ENCODE measurements at regions not wholly inside any gene's neighbourhood (a gene's known extent, or its start where the extent isn't known, plus 50 kb on each side); places are given as distances from the start of the nearest gene placed in this dataset.

DNA sequence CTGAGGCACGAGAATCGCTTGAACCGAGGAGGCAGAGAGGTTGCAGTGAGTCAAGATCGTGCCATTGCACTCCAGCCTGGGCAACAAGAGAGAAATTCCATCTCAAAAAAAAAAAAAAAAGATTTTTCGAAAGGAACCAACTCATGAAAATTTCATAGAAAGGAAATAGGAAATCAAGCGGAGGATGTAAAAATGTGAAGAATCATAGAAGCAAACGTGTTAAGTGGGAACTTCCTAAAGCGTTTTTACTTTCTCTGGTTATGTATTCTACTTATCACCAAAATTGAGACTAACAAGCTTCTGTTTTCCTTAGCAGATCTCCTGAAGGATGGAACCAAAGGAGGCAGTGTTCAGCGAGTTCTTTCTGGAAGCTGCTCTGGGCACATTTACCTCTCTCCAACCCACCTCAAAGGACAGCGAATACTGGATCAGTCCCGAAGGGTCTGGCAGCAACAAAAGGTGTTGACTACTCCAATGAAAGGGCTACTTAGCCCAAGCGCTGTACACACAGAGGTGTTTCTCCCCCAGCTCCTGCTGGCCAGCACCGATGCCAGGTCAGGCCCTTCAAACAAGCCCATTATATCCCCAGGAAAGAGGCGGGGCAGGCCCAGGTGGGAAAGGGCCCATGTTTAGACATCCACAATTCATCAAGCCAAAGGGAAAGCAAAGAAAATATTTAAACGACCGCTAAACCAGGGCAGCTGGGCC, 327.5 kb upstream of the JARID2 start:
- DNase-seq (ENCODE audit: low spot score), result no peak

DNA sequence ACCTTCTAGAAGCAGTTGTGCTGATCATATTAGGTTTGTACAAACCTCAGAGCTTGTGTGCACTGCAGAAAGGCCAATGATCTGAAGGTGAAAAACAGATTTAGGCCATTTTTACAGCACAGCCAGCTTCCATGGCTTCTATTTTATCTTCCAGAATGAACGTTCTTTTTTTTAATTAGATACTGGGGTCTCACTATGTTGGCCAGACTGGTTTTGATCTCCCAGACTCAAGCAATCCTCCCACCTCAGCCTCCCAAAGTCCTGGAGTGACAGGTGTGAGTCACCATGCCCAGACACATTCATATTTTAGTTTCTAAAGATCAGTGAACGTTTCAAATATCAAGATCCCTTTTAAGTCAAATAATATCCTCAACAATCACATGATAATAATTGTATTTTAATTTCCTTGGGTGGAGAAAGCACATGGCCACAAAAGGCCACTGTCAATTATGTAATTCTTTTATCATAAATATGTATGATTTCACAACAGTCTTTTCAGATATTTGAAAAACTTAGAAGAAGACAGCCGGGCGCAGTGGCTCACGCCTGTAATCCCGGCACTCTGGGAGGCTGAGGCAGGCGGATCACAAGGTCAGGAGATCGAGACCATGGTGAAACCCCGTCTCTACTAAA, 326.7 kb upstream of the JARID2 start:
- no peak for DNase-seq (ENCODE audit: low spot score)

DNA sequence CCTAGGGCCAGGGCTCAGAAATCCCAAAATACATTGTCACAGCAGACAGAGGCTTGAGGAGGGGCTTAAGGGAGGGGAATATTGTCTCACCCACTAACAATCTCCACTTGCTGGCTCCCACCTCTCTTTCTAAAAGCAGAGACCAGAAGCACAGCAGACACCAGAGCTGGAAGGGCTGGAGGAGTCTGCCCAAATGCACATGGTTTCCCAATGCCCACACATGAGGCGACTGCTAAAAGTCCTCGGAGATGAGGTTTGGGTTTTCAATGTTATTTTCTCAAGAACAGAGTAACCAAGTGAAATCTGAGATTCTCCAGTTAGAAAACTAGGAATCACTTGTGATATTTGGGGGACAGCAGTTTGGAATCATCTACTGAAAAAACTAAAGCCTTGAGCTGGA, 325.6 kb upstream of the JARID2 start:
- no peak for DNase-seq (ENCODE audit: low spot score)

DNA sequence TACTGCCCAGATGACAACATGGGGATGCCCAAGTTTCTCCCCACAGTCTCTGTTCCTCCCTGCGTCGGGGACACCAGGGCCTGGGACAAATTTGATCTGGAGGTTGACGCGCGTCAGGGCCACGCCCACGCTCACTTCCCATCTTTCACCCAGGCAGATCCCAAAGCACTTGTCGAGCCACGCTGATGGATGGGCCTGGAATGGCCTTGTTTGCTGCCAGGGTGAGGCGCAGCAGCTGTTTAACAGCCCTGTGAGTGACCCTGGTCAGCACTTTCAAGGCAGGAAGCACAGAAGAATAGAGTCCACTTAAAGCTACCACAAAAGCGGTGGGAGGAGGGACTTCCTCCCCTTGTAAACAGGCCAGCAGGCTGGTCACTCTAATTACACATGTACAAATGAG, 324.7 kb upstream of the JARID2 start:
- no peak for DNase-seq (ENCODE audit: low spot score)

DNA sequence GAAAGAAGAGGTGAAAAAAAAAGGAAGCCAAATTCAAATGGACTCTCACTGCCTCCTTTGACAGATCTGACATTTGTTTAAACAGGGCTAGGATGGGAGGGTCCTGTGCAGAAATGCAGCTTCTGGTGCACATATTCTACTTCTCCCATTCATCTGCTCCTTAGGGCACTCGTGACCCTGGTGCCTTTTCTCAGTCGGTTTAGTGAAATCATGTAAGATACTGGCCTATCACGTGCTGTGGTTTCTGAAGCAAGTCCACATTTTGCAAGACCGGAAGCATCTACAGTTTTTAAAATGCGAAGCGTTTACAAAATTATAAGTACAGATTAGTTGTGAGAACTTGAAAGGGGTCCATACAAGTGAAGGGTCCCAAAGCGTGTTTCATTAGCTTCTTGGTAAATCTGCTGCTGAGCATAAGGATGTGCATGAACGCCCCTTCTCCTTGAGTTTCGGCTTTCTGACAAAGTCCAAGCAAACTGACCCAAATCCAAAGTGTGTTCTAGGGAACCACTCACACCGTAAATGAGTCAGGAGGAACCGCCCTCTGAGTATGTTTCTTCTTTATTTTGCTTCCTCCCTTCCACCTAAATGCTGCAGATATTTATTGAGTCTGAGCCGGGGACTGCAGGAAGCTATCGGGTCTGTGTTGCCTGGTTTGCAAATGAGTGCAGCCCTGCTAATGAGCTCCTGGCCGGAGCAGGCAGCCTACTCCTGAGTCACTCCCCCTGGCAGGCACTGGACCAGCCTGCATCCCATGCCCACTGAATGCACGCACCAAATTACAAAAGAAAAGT, 323.8 kb upstream of the JARID2 start:
- no peak for DNase-seq (ENCODE audit: low spot score)

DNA sequence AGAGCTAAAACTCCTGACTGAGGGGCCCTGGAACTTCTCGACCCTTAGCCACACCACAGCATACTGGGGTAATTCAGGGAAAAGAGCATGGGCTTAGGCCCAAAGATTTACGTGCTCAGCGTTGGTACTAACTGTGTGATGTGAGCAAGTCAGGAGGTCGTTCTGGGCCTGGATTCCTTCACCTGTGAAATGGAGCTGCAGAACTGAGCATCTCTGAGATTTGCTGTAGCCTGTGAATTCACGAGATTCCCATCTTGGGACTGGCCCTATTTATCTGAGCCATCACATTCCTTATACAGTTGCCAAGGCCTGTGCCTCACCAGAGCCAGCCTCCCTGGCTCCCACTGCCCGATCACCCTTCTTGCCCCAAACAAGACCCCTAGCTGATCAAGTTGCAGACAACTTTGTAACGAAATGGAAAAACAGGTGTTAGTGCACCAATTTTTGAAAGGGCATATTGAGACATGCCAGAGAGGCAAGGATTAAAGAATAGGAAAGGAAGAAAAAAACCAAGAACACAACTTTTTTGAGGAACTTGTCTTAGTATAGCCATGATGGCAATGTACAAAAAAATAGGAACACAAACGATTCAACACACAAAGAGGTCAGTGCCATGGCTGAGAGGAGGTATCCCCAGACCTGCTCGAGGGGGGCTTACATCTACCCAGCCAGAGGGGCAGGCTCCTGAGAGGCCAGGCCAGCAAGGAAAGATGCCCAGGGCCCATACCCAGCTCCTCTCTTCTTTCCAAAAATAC, 323.0 kb upstream of the JARID2 start:
- DNase-seq (ENCODE audit: low spot score), result no peak

DNA sequence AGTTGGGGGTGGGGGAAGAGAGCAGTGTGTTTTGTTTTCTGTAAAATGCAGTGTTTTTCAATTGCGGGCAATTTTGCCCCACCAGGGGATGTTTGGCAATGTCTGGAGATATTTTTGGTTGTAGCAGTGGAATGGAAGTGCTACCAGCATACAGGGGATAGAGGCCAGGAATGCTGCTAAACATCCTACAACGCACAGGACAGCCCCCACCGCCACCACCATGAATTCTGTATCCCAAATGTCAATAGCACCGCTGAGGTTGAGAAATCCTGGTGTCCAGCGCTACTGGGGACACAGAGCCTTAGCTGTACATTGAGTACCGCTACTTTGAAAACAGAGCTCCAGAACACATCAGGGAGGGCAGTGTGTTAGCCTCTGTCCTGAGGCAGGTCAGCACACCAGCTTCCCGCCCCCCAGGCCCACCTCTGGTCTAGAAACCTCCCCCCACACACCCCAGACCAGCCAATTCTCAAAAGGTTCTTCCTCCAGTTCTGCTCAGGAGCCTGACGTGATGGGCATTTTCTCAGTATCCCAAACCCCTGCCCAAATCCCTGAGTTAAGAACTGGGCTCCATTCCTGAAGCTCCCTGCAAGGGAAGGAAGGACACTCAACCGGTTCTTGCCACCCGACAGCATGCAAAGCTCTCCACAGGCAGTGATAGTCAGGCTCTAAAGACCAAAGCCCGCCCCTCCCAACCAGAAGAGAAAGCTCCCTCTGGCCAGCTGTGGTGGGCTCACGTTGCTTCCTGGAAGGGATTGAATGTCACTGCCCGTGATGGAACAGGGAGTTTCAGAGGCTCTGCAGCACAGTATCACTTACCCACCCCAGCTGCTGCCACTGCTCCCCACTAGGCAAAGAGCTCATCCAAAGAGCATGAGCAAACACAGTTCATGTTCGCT, 321.5 kb upstream of the JARID2 start:
- DNase-seq (ENCODE audit: low spot score), result no peak

DNA sequence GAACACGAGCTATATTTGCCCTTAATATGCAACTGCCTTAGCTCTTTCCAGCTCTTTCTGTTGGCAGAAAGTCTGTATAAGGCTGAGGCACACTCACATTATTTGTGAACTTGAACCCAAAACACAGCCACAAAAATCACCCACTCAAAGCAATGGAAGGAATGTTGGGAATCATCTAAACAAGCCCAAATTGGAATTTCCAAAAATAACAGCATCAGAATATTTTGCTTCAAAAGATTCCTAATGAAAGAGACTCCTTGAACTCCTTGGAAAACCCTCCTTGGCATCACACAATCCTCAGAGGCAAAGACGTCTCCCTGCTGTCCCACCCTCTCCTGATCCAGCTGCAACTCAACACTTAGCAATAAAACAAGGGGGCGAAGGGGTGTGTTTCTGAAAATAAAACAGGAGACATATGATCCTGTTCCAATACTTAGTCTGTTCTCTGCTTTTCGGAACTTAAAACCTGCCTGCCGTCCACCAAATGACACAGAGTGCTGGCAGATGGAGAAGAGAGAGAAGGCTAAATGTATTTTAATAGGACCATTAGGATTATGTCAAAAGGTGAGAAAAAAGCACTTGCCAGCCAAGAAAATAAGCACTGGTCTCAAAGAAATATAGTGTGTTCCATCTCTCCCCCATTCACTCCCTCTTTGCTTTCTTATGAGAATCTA, 320.7 kb upstream of the JARID2 start:
- DNase-seq (ENCODE audit: low spot score), result no peak

DNA sequence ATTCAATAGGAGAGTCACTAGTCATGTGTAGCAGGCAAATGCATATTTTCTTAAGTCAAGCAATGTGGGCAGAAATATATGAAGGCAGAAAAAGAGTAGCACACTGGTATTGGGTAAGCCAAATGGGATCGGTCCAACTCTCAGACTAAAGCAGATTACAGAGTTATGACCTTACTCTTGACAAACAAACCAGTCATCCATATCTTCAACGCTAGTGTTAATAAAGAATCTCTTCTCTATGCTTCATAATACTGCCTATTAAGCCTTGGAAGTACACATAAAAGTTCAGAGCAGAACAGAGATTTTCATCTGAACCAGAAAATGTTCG, 320.2 kb upstream of the JARID2 start:
- no peak for DNase-seq (ENCODE audit: low spot score)

DNA sequence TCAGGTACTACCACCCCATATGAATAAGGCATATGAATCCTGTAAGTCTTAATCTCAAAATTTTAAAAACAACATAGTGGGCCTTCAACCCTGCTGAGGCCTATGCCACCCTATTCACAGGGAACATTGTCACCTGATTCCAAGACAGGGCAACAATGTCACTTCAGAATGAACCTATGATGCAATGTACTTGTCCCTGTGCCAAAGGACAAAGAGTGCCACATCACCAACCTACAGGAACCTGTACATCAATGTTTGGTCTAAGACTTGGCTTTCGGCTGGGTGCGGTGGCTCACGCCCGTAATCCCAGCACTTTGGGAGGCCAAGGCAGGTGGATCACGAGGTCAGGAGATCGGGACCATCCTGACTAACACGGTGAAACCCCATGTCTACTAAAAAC, 318.5 kb upstream of the JARID2 start:
- no peak for DNase-seq (ENCODE audit: low spot score)

DNA sequence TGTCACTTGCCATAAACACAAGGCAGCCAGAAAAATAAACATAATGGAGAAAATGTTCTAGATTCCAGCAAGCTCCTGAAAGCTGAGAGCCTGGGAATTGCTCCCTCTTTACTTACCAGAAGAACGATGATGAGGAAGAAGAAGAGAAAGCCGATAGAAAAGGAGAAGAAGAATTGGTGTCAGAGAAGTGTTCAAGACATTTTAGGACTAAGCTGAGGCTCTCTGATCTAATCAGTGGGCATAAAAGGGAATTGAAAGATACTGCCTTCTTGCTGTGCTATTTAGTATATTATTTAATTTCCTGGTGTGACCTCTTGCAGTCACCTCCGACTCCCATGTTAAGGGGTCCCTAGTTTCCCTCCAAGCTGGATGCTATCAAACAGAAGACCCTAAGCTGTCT, 316.6 kb upstream of the JARID2 start:
- no peak for DNase-seq (ENCODE audit: low spot score)

DNA sequence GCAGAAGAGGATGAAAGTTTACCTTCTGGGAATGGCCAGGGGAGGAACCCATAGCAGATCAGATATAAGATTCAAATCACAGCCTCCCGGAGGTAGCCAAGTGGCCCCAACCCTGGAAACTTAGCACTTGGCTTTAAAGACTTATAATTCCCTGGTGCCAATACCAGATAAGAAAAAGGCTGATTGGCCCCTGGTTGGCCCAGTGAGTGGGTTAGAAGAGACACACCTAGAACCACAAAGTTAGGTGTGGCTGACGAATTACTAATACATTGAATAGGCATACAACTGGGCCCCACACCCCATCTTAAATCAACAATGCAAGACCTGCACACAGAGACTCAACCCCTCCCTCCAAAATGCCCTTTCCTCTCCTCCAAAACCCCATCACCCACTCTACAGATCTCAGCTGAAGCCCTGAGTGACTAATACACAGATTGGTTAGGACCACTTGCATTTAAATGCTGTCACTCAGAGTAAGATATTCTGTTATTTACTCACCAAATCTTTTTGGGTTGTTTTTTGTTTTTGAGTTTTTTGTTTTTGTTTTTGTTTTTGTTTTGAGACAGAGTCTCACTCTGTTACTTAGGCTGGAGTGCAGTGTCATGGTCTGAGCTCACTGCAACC, 315.4 kb upstream of the JARID2 start:
- DNase-seq (ENCODE audit: low spot score), result peak; percentile 6

DNA sequence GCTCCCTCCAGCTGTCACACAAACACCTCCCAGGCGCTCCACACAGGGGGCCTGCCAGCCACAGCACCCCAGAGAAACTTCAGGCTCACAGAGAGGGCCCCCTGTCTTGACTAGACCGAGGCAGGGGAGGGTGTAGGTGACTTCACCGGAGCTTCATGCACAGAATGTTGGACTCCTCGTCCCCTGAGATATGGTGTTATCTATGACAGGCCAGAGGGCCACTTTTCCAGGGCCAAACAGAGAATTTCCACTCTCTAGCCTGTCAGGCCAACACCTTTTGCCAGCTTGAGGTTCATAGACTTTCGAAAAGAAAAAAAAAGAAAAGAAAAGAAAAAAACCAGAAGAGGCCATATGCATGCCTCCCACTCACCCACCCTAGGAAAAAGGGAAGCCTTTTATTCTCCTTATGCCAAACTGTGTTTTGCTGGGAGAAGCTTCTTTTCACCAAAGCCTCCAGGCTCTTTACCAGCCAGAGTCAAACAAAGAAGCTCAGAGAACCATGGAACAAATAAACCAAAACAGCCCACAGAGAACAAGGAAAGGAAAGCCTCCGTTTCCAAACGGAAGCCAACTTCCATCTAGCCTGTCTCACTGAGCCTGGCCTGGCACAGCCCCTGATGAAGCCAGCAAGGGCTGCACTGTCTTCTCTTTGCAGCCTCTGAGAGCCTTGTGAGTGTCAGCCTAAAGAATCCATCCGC, 313.2 kb upstream of the JARID2 start:
- no peak for DNase-seq (ENCODE audit: low spot score)

DNA sequence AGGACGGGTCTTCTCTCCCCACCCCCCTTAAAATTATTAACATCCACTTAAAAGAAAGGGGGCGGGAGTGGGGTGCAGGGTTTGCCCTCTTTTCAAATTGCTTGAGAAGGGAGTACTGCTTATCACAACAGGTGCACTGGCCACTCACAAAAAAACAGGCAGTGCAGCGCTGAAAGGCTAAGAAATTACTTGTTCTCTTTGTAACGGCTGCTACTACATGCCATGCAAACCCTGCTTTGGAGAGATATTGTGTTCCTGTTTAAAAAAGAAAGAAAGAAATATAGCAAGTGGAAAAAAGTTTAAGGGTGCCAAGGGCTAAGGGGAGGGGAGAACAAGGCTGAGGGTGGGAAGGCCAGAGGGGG, 312.7 kb upstream of the JARID2 start:
- no peak for DNase-seq (ENCODE audit: low spot score)

DNA sequence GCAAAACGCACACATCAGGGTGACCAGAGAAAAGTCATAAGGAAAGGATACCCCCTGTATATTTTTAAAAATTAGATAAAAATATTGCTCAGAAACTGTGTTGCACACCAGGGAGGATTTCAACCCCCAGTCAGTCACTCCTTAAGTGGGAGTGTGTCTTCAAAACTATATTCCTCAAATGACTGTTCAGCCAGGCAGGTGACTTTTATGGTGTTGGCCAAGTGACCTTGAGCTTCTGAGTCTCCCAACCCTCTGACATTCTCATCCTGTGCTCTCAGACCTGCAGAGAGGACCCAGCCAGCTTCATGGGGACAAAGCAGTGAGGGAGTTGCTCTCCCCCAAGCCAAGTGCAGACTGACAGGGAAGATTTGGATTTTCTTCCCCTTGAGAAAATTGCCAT, 311.9 kb upstream of the JARID2 start:
- peak; percentile 13 for DNase-seq (ENCODE audit: low spot score)

DNA sequence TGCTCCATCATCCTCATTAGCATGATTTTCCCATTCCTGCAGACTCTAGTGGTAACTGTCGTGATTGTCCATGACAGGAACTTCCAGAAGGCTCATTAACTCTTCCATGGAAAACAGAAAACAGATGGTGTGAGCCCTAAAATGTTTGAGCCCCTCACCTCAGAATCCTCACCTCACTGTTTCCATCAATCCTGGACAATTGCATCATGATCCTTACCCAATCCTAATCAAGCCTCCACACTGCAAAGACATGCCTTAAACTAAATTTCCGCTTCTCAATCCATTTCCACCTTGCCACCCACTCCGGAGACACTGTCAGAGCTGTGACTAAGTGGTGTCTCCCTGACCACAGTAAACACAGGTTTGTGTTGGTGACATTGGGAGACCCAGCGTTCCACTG, 311.0 kb upstream of the JARID2 start:
- DNase-seq (ENCODE audit: low spot score), result no peak

DNA sequence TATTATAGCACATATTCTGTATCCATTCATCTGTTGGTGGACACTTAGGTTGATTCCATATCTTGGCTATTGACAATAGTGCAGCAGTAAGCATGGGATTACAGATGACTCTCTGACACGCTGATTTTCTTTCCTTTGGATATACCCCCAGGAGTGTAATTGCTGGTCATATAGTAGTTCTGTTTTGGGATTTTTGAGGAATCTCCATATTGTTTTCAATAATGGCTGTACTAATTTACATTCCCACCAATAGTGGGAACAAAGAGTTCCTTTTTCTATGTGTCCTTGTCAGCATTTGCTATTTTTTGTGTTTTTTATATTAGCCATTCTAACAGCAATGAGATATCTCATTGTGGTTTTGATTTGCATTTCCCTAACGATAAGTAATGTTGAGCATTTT, 309.0 kb upstream of the JARID2 start:
- DNase-seq (ENCODE audit: low spot score), result no peak

DNA sequence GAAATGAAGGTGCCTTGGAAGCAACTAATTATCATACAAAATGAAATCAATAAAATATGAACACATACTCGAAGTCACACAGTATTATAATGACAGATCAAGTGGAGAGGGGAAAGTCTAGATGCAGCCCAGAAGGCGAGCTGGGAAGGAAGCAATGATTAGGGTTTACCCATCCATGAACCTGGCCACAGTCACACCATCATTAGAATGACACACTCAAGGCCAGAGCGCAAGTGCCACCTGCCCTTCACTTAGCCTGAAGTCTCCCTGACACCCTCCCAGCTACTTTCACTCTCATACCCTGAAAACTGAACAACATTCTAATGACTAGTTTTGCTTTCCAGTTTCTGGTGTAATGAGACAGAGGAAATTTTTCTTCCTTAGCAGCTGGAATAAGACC, 302.8 kb upstream of the JARID2 start:
- no peak for DNase-seq (ENCODE audit: low spot score)

DNA sequence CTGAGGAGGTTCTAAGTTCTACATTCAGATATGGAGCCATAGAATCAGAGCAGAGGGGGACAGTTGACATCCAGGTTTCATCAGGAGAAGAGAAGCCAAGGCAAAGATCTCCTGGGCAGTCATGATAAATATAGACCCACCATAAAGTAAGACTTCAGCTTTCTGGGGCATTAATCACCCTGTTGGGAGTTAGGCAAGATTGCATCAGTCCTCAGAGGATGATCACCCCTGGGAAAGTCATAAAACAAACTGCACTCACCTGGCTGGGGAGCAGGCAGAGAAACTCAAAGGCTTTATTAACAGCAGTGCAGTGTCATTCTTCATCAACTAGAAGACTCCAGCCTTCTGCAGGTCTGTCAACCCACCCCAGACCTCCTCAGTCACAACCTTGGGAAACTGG, 301.3 kb upstream of the JARID2 start:
- DNase-seq (ENCODE audit: low spot score), result no peak

Data from activated CD4-positive, alpha-beta T cell treated with anti-CD3 and anti-CD28 coated beads, Interleukin-2, Interleukin-4, amounts not matched to agents 100 ng/mL and 50 ng/mL, durations not matched to agents 16 hours and 8 hours (primary cell).